ENCODE measurements at regions not wholly inside any gene's neighbourhood (a gene's known extent, or its start where the extent isn't known, plus 50 kb on each side); places are given as distances from the start of the nearest gene placed in this dataset.

- Histone ChIP-seq H3K36me3 (ENCODE audit: control insufficient read depth, insufficient read depth, low read length) (no peaks in the 10 kb centered on the region), H3K27me3 (ENCODE audit: control insufficient read depth, insufficient read depth, low read length) (no peaks in the 10 kb centered on the region), H3K4me3 (ENCODE audit: low read depth, low read length) (no peak overlapping the region)
- no peak for TF ChIP-seq CTCF (IDR thresholded peaks at IDR 0.05; ENCODE audit: insufficient read depth, low read length, severe bottlenecking)
- DNase-seq (ENCODE audit: low read depth) (no peak), FAIRE-seq (no peak)
Measured at GRCh38 chrX:116267511-116268040, 97.0 kb downstream of the AGTR2 start.

GRCh38 chrX:116272322-116272721 lies 101.8 kb downstream of the AGTR2 start:
- H3K36me3 ChIP-seq (ENCODE audit: control insufficient read depth, insufficient read depth, low read length) = no peaks in the 10 kb centered on the region
- TF ChIP-seq CTCF (IDR thresholded peaks at IDR 0.05; ENCODE audit: insufficient read depth, low read length, severe bottlenecking) = no peak
- H3K4me3 ChIP-seq (ENCODE audit: low read depth, low read length) = no peak overlapping the region
- DNase-seq (ENCODE audit: low read depth) = peak; percentile 96
- H3K27me3 ChIP-seq (ENCODE audit: control insufficient read depth, insufficient read depth, low read length) = no peaks in the 10 kb centered on the region
- FAIRE-seq = peak; percentile 32

GRCh38 chrX:116272861-116273260 lies 102.3 kb downstream of the AGTR2 start:
- Histone ChIP-seq H3K27me3 (ENCODE audit: control insufficient read depth, insufficient read depth, low read length) (no peaks in the 10 kb centered on the region), H3K36me3 (ENCODE audit: control insufficient read depth, insufficient read depth, low read length) (no peaks in the 10 kb centered on the region), H3K4me3 (ENCODE audit: low read depth, low read length) (no peak overlapping the region)
- FAIRE-seq (no peak), DNase-seq (ENCODE audit: low read depth) (peak; percentile 61)
- TF ChIP-seq CTCF (IDR thresholded peaks at IDR 0.05; ENCODE audit: insufficient read depth, low read length, severe bottlenecking) = no peak

- TF ChIP-seq CTCF (IDR thresholded peaks at IDR 0.05; ENCODE audit: insufficient read depth, low read length, severe bottlenecking) = no peak
- H3K27me3 ChIP-seq (ENCODE audit: control insufficient read depth, insufficient read depth, low read length) = no peaks in the 10 kb centered on the region
- no peak overlapping the region for H3K4me3 ChIP-seq (ENCODE audit: low read depth, low read length)
- no peak for DNase-seq (ENCODE audit: low read depth)
- no peaks in the 10 kb centered on the region for H3K36me3 ChIP-seq (ENCODE audit: control insufficient read depth, insufficient read depth, low read length)
- no peak for FAIRE-seq
Measured at GRCh38 chrX:116276261-116276660, 105.7 kb downstream of the AGTR2 start.

- Histone ChIP-seq H3K4me3 (ENCODE audit: low read depth, low read length) (no peak overlapping the region), H3K36me3 (ENCODE audit: control insufficient read depth, insufficient read depth, low read length) (no peaks in the 10 kb centered on the region), H3K27me3 (ENCODE audit: control insufficient read depth, insufficient read depth, low read length) (no peaks in the 10 kb centered on the region)
- FAIRE-seq = no peak
- DNase-seq (ENCODE audit: low read depth) = no peak
- TF ChIP-seq CTCF (IDR thresholded peaks at IDR 0.05; ENCODE audit: insufficient read depth, low read length, severe bottlenecking) = no peak
Measured at GRCh38 chrX:116277351-116278225, 107.0 kb downstream of the AGTR2 start.
